ENCODE measurements at regions not wholly inside any gene's neighbourhood (a gene's known extent, or its start where the extent isn't known, plus 50 kb on each side); places are given as distances from the start of the nearest gene placed in this dataset.

DNA sequence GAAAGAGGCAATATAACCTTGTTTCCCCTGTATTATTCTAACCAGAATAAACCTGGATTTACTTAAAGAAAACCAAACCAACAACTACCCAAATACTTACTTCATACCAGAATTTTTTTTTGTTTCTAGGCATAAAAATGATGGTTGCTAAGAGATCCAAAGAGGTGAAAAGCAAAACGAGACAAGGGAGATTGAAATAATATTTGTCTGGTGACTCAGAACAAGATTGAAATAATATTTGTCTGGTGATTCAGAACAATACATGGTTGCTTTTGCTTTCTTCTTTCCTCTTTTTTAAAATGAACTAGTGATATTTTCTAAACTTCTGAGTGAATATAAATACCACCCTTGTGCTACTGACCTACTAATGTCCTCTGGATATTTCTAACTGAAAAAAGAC is 592.9 kb downstream of the KCTD12 start (continued):
- no peak for TF ChIP-seq E2F6 (IDR thresholded peaks at IDR 0.05)

Data from H1 (cell line).